Liver (tissue), 7 donors: ENCODE measurements at regions not wholly inside any gene's neighbourhood (a gene's known extent, or its start where the extent isn't known, plus 50 kb on each side); places are given as distances from the start of the nearest gene placed in this dataset.

Source experiments
- DNase-seq: peaks from one replicate; pipeline ENCODE4 v3.0.0-alpha.2; 2017; ENCODE audit warnings: low spot score
- H3K27ac ChIP-seq, 2 donors: one replicate each; pipeline ENCODE4 v1.7.0; 2013; ENCODE audit warnings: inconsistent platforms in 2 of 2, low read length in 2 of 2, control low read depth in 1 of 2, low read depth in 1 of 2, mild to moderate bottlenecking in 1 of 2
- H3K27me3 ChIP-seq, 4 donors: one replicate each; pipeline versions ENCODE4 v1.6.1 to v1.7.0; 2013; ENCODE audit warnings: low read length in 3 of 4, inconsistent platforms in 1 of 4, mild to moderate bottlenecking in 1 of 4, moderate library complexity in 1 of 4; ENCODE audit not compliant: control insufficient read depth in 4 of 4, insufficient read depth in 4 of 4
- H3K36me3 ChIP-seq, 4 donors: one replicate each; pipeline versions ENCODE4 v1.6.1 to v1.7.0; 2013; ENCODE audit warnings: low read length in 3 of 4, mild to moderate bottlenecking in 3 of 4, low read depth in 1 of 4, moderate library complexity in 1 of 4; ENCODE audit not compliant: control insufficient read depth in 4 of 4, insufficient read depth in 3 of 4
- H3K4me1 ChIP-seq, 4 donors: one replicate each; pipeline versions ENCODE4 v1.6.1 to v1.7.0; 2013; ENCODE audit warnings: low read length in 3 of 4, mild to moderate bottlenecking in 3 of 4, moderate library complexity in 1 of 4; ENCODE audit not compliant: control insufficient read depth in 4 of 4, insufficient read depth in 4 of 4
- H3K4me3 ChIP-seq, 3 donors: one replicate each; pipeline versions ENCODE4 v1.6.1 to v1.7.0; 2013; ENCODE audit warnings: low read length in 3 of 3, control low read depth in 1 of 3, low read depth in 1 of 3, mild to moderate bottlenecking in 1 of 3
- H3K9ac ChIP-seq, 2 donors: one replicate each; pipeline ENCODE4 v1.7.0; 2013; ENCODE audit warnings: low read length in 2 of 2, mild to moderate bottlenecking in 2 of 2, moderate library complexity in 2 of 2, control low read depth in 1 of 2, low read depth in 1 of 2
- H3K9me3 ChIP-seq, 4 donors: one replicate each; pipeline versions ENCODE4 v1.6.1 to v1.7.0; 2013; ENCODE audit warnings: low read length in 3 of 4; ENCODE audit not compliant: control insufficient read depth in 4 of 4
- ATF3 ChIP-seq: IDR thresholded peaks from 2 replicates; pipeline ENCODE4 v1.6.1; 2016; ENCODE audit warnings: antibody characterized with exemption
- EGR1 ChIP-seq, 2 donors: IDR thresholded peaks; 2 replicates each; pipeline ENCODE4 v1.6.1; 2016 to 2018; ENCODE audit warnings: antibody characterized with exemption in 2 of 2, low read depth in 2 of 2
- FOXA1 ChIP-seq: IDR thresholded peaks from 2 replicates; pipeline ENCODE4 v1.6.1; 2016; ENCODE audit warnings: antibody characterized with exemption
- GABPA ChIP-seq, 2 donors: IDR thresholded peaks in 1 of 2; conservative IDR thresholded peaks in 1 of 2; 2 replicates each; pipeline ENCODE4 v1.6.1; 2016; ENCODE audit warnings: antibody characterized with exemption in 2 of 2, mild to moderate bottlenecking in 1 of 2, moderate library complexity in 1 of 2
- HNF4A ChIP-seq, 2 donors: conservative IDR thresholded peaks; 2 replicates each; pipeline ENCODE4 v1.6.1; 2016; ENCODE audit warnings: antibody characterized with exemption in 2 of 2, mild to moderate bottlenecking in 2 of 2
- JUND ChIP-seq, 2 donors: IDR thresholded peaks; 2 replicates each; pipeline ENCODE4 v1.6.1; 2016; ENCODE audit warnings: antibody characterized with exemption in 2 of 2
- TAF1 ChIP-seq: conservative IDR thresholded peaks from 2 replicates; pipeline ENCODE4 v1.6.1; 2016; ENCODE audit warnings: antibody characterized with exemption, mild to moderate bottlenecking
- YY1 ChIP-seq: IDR thresholded peaks from 2 replicates; pipeline ENCODE4 v1.6.1; 2016; ENCODE audit warnings: antibody characterized with exemption, mild to moderate bottlenecking
- WGBS: extraction: QIAGEN DNeasy Blood & Tissue Kit; methylation state at CpG from one replicate; pipeline ENCODE4 v1.1.7; 2013; 5-methylcytosine and 5-hydroxymethylcytosine counted together
- TF ChIP-seq, protein P1 (sequence below): IDR thresholded peaks from 2 replicates; pipeline ENCODE4 v1.6.1; 2016; ENCODE audit warnings: antibody characterized with exemption, mild to moderate bottlenecking
- TF ChIP-seq, protein P2 (sequence below): IDR thresholded peaks from 2 replicates; pipeline ENCODE4 v1.6.1; 2016; ENCODE audit warnings: antibody characterized with exemption
- donor health status: healthy.
- donor health status: healthy.
- donor health status: healthy.
- donor health status: healthy.

DNA sequence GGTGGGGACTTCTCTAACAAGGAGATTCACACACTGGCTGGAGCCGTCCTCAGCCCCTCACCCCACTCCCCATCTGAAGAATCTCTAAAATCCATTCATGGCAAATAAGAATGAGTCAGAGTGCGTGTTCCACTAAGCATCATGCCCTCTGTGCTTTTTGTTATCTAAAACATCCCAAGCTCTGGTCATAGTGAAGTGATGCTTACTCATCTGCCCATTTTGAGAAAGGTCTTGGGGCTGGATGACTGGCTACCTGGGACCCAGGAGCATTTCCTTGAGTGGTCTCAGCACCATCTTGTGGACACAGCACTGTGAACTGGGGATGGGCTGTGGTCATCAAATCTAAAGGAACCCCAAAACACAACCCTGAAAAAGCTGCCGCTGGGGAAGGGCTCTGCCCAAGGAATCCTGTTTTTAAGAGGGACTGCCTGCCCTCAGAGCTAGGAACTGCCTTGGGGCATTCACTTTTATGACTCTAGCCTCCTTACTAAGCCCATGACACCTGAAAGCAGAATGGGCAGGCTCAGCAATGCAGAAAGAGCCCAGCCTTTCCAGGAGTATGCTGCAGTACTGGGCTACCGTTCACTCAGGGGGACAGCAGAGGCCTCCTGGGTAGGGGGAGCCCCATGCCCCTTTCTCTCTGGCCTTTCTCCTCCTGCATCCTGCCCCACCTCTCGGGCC, 53.5 kb downstream of the ZBTB38 start (continued):
- TF ChIP-seq FOXA1: no peak

- H3K27me3 ChIP-seq: no peaks in the 10 kb centered on the region
- 91% methylated on average over 6 of the region's 6 CpGs for WGBS
- peaks cover 0 to 2% (median 1%) of the 10 kb centered on the region in 4 donors for H3K36me3 ChIP-seq
- H3K4me1 ChIP-seq: peaks cover 5 to 17% (median 10%) of the 10 kb centered on the region in 4 donors
- TF ChIP-seq, protein P1, sequence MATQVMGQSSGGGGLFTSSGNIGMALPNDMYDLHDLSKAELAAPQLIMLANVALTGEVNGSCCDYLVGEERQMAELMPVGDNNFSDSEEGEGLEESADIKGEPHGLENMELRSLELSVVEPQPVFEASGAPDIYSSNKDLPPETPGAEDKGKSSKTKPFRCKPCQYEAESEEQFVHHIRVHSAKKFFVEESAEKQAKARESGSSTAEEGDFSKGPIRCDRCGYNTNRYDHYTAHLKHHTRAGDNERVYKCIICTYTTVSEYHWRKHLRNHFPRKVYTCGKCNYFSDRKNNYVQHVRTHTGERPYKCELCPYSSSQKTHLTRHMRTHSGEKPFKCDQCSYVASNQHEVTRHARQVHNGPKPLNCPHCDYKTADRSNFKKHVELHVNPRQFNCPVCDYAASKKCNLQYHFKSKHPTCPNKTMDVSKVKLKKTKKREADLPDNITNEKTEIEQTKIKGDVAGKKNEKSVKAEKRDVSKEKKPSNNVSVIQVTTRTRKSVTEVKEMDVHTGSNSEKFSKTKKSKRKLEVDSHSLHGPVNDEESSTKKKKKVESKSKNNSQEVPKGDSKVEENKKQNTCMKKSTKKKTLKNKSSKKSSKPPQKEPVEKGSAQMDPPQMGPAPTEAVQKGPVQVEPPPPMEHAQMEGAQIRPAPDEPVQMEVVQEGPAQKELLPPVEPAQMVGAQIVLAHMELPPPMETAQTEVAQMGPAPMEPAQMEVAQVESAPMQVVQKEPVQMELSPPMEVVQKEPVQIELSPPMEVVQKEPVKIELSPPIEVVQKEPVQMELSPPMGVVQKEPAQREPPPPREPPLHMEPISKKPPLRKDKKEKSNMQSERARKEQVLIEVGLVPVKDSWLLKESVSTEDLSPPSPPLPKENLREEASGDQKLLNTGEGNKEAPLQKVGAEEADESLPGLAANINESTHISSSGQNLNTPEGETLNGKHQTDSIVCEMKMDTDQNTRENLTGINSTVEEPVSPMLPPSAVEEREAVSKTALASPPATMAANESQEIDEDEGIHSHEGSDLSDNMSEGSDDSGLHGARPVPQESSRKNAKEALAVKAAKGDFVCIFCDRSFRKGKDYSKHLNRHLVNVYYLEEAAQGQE: peak; percentile 92
- no peak for TF ChIP-seq HNF4A (conservative IDR thresholded peaks at IDR 0.05)
- no peak overlapping the region for H3K9ac ChIP-seq
- no peak for DNase-seq
- H3K4me3 ChIP-seq: no peak overlapping the region
- no peak overlapping the region for H3K27ac ChIP-seq
- H3K9me3 ChIP-seq: no peaks in the 10 kb centered on the region
Measured at GRCh38 chr3:141422961-141423582, 54.8 kb downstream of the ZBTB38 start.

- Histone ChIP-seq H3K9ac (no peak overlapping the region), H3K27ac (peak overlapping the region; percentile 79 to 86), H3K4me1 (peaks cover 8 to 30% (median 16%) of the 10 kb centered on the region in 4 donors), H3K9me3 (no peaks in the 10 kb centered on the region), H3K27me3 (no peaks in the 10 kb centered on the region), H3K4me3 (no peak overlapping the region), H3K36me3 (peaks cover 0 to 2% (median under 1%) of the 10 kb centered on the region in 4 donors)
- TF ChIP-seq, protein P2, sequence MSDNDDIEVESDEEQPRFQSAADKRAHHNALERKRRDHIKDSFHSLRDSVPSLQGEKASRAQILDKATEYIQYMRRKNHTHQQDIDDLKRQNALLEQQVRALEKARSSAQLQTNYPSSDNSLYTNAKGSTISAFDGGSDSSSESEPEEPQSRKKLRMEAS: no peak
- no peak for TF ChIP-seq JUND (IDR thresholded peaks at IDR 0.05)
- no peak for TF ChIP-seq YY1
- TF ChIP-seq TAF1: no peak
- TF ChIP-seq ATF3: no peak
- TF ChIP-seq EGR1 (IDR thresholded peaks at IDR 0.05; ENCODE audit: low read depth in 2 of 2): no peak
- no peak for TF ChIP-seq GABPA (IDR thresholded peaks at IDR 0.05 in 1 of 2, conservative IDR thresholded peaks at IDR 0.05 in 1 of 2)
- WGBS: 87% methylated on average over 6 of the region's 6 CpGs
- no peak for DNase-seq
Measured at GRCh38 chr3:141425523-141426233, 57.4 kb downstream of the ZBTB38 start.
